Stimulated activated CD8-positive, alpha-beta memory T cell treated with anti-CD3 and anti-CD28 coated beads, Interleukin-15, amount 100 ng/mL, for 24 hours (primary cell): ENCODE measurements at regions not wholly inside any gene's neighbourhood (a gene's known extent, or its start where the extent isn't known, plus 50 kb on each side); places are given as distances from the start of the nearest gene placed in this dataset.

Experiments
- DNase-seq: peaks from one replicate; pipeline ENCODE4 v3.0.0-alpha.2; 2020; ENCODE audit warnings: low read depth

- no peak for DNase-seq
These were observed 260.1 kb downstream of the ETS1 start for GRCh38 chr11:128327274-128327673.

GRCh38 chr11:128326791-128327190 is 260.6 kb downstream of the ETS1 start:
- DNase-seq: no peak

- no peak for DNase-seq
These were observed 262.7 kb downstream of the ETS1 start for GRCh38 chr11:128324531-128325141.

GRCh38 chr11:128324051-128324481 is 263.3 kb downstream of the ETS1 start:
- no peak for DNase-seq

GRCh38 chr11:128323381-128323780 is 264.0 kb downstream of the ETS1 start:
- no peak for DNase-seq

GRCh38 chr11:128318856-128319474 is 268.4 kb downstream of the ETS1 start:
- no peak for DNase-seq

- no peak for DNase-seq
These were observed 270.7 kb downstream of the ETS1 start for GRCh38 chr11:128316541-128317227.

- DNase-seq: no peak
These were observed 271.4 kb downstream of the ETS1 start for GRCh38 chr11:128315933-128316332.

GRCh38 chr11:128313931-128314330 is 273.4 kb downstream of the ETS1 start:
- no peak for DNase-seq

- DNase-seq: no peak
These were observed 275.3 kb downstream of the ETS1 start for GRCh38 chr11:128311742-128312719.

- DNase-seq: no peak
These were observed 276.5 kb downstream of the ETS1 start for GRCh38 chr11:128310676-128311445.

GRCh38 chr11:128310005-128310404 is 277.4 kb downstream of the ETS1 start:
- no peak for DNase-seq

GRCh38 chr11:128308794-128309193 is 278.6 kb downstream of the ETS1 start:
- no peak for DNase-seq

GRCh38 chr11:128305588-128305987 is 281.8 kb downstream of the ETS1 start:
- DNase-seq: no peak

- DNase-seq: no peak
These were observed 282.5 kb downstream of the ETS1 start for GRCh38 chr11:128304666-128305485.

GRCh38 chr11:128304116-128304515 is 283.2 kb downstream of the ETS1 start:
- DNase-seq: no peak

- no peak for DNase-seq
These were observed 284.0 kb downstream of the ETS1 start for GRCh38 chr11:128303383-128303782.

- no peak for DNase-seq
These were observed 284.8 kb downstream of the ETS1 start for GRCh38 chr11:128302425-128303186.

GRCh38 chr11:128301756-128302155 is 285.6 kb downstream of the ETS1 start:
- DNase-seq: no peak

- no peak for DNase-seq
These were observed 286.6 kb downstream of the ETS1 start for GRCh38 chr11:128300785-128301184.
